Prostate gland (tissue), 2 donors: ENCODE measurements at regions not wholly inside any gene's neighbourhood (a gene's known extent, or its start where the extent isn't known, plus 50 kb on each side); places are given as distances from the start of the nearest gene placed in this dataset.
"Not testable (repeated sequence)": the region's sequence is repeated elsewhere in the genome, so short reads cannot be mapped to it uniquely, and the experiment has no call there.

Experiments used
- DNase-seq: peaks from one replicate; pipeline ENCODE4 v3.0.0-alpha.2; 2019; ENCODE audit warnings: low spot score
- H3K27ac ChIP-seq, 2 donors: fragments of 200-600 bp; sonication (generic); 2 replicates each; pipeline ENCODE4 v1.5.1; 2017 to 2019
- H3K27me3 ChIP-seq: fragments of 200-600 bp; sonication (generic); replicated peaks from 2 replicates; pipeline ENCODE4 v1.5.1; 2019; ENCODE audit not compliant: insufficient read depth
- H3K36me3 ChIP-seq, 2 donors: fragments of 200-600 bp; sonication (generic); 1 replicate in 1 of 2; 2 replicates in 1 of 2; pipeline versions ENCODE4 v1.5.1 to v1.8.1; 2017 to 2019
- H3K4me1 ChIP-seq: fragments of 200-600 bp; sonication (generic); replicated peaks from 2 replicates; pipeline ENCODE4 v1.5.1; 2019
- H3K4me3 ChIP-seq, 2 donors: fragments of 200-600 bp; sonication (generic); 2 replicates each; pipeline ENCODE4 v1.5.1; 2017 to 2019
- H3K9me3 ChIP-seq: fragments of 200-600 bp; sonication (generic); 2 replicates; pipeline ENCODE4 v1.5.1; 2017
- POLR2A ChIP-seq: fragments of 450-650 bp; IDR thresholded peaks from one replicate; pipeline ENCODE4 v1.6.1; 2016; ENCODE audit warnings: antibody characterized with exemption, mild to moderate bottlenecking
- POLR2AphosphoS5 ChIP-seq: sonication (generic); formaldehyde crosslinking; IDR thresholded peaks from one replicate; pipeline ENCODE4 v1.6.1; 2017; ENCODE audit warnings: antibody characterized with exemption
- WGBS: methylation state at CpG from one replicate; pipeline ENCODE4 v1.1.5; 2018; 5-methylcytosine and 5-hydroxymethylcytosine counted together
- intact Hi-C: fragments of 100-400 bp; cut with DNase I; formaldehyde crosslinking; loops from one replicate; pipeline ENCODE4 v1.14.2; 2022
- TF ChIP-seq, protein P1 (sequence below), 4 experiments: fragments of 200-600 bp in 2 of 4; fragments of 450-650 bp in 2 of 4; sonication (generic) in 2 of 4; IDR thresholded peaks; 1 replicate in 3 of 4; 2 replicates in 1 of 4; pipeline ENCODE4 v1.5.1; 2016 to 2019; ENCODE audit warnings: antibody characterized with exemption in 4 of 4, mild to moderate bottlenecking in 2 of 4, moderate library complexity in 2 of 4

- no peaks in the 10 kb centered on the region for H3K36me3 ChIP-seq
- no peaks in the 10 kb centered on the region for H3K9me3 ChIP-seq
- no peaks in the 10 kb centered on the region for H3K27me3 ChIP-seq
- intact Hi-C loops = no loop called here
- DNase-seq = no peak
- 46% methylated on average over 12 of the region's 75 CpGs for WGBS
- TF ChIP-seq POLR2A = no peak
- TF ChIP-seq, protein P1, sequence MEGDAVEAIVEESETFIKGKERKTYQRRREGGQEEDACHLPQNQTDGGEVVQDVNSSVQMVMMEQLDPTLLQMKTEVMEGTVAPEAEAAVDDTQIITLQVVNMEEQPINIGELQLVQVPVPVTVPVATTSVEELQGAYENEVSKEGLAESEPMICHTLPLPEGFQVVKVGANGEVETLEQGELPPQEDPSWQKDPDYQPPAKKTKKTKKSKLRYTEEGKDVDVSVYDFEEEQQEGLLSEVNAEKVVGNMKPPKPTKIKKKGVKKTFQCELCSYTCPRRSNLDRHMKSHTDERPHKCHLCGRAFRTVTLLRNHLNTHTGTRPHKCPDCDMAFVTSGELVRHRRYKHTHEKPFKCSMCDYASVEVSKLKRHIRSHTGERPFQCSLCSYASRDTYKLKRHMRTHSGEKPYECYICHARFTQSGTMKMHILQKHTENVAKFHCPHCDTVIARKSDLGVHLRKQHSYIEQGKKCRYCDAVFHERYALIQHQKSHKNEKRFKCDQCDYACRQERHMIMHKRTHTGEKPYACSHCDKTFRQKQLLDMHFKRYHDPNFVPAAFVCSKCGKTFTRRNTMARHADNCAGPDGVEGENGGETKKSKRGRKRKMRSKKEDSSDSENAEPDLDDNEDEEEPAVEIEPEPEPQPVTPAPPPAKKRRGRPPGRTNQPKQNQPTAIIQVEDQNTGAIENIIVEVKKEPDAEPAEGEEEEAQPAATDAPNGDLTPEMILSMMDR (IDR thresholded peaks at IDR 0.05) = no peak
- TF ChIP-seq POLR2AphosphoS5 = no peak
- H3K4me3 ChIP-seq = no peak overlapping the region
- H3K27ac ChIP-seq = no peak overlapping the region
- no peaks in the 10 kb centered on the region for H3K4me1 ChIP-seq
Observed at GRCh38 chr15:22258009-22258397, 177.7 kb downstream of the OR4M2 start.

DNA sequence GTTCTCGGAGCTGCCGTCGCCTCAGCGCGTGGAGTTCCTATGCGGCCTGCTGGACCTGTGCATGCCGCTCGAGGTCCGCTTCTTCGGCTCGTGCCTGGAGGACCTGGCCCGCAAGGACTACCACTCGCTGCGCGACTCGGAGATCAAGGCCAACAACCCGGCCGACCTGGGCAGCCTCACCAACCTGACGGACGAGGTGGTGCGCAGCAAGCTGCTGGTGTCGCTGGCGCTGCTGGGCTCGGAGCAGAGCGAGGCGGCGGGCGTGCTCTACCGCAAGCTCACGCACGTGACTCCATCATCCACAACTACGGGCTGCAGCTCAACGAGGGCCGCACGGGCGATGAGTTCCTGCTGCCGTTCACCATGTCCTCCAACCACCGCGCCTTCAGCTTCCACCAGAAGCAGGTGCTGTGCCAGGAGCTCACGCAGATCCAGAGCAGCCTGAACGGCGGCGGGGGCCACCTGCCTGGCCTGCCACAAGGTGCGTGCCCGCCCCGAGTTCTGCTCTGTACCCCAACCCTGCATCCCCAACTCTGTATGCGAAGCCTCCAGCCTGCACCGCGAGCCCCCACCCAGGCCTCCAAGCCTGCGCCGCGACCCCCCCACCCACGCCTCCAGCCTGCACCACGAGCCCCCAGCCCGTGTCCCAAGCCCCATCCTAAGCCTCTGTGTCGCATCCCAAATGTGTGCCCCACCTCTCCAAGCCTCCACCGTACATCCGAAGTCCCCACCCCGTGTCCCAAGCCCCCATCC is 178.2 kb downstream of the OR4M2 start:
- intact Hi-C loops = no loop called here
- TF ChIP-seq POLR2A (no peak), POLR2AphosphoS5 (no peak)
- TF ChIP-seq, protein P1 (IDR thresholded peaks at IDR 0.05) = no peak
- Histone ChIP-seq H3K9me3 (no peaks in the 10 kb centered on the region), H3K4me1 (no peaks in the 10 kb centered on the region), H3K36me3 (no peaks in the 10 kb centered on the region), H3K4me3 (no peak overlapping the region), H3K27me3 (no peaks in the 10 kb centered on the region), H3K27ac (no peak overlapping the region)
- no peak for DNase-seq
- 76% methylated on average over 48 of the region's 59 CpGs for WGBS

- H3K27ac ChIP-seq, H3K4me1 ChIP-seq, H3K36me3 ChIP-seq, DNase-seq, intact Hi-C loops, H3K9me3 ChIP-seq, H3K27me3 ChIP-seq, H3K4me3 ChIP-seq: not testable (repeated sequence)
- 72% methylated on average over 36 of the region's 37 CpGs for WGBS
Observed at GRCh38 chr15:22259151-22259750, 178.9 kb downstream of the OR4M2 start.

DNA sequence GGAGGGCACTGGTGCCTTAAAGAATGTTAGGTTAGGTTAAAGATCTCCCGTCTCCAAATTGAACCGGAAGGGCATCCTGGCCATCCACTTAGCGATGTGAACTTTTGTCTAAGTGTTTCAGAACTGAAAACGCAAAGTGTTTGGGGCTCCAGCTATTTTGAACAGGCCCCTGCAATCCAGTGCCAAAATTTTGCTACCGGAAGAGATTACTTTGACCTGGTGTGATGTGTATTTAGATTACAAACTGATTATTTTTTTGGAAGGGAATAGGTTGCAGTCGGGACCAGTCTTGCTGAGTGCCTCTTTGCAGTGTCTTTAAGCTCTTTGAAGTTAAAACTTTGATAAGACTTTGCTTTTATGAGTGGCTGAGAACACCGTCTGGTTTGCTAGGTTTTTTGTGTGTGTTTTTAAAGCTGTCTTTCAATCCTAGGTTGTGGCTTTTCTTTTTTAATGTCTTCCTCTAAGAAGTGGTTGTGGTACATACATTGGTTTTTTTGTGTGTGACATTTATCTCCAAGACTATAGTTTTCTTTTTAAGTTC is 179.6 kb downstream of the OR4M2 start:
- WGBS = 74% methylated on average over 7 of the region's 7 CpGs
- Histone ChIP-seq H3K27me3 (no peaks in the 10 kb centered on the region), H3K36me3 (no peaks in the 10 kb centered on the region), H3K4me1 (no peaks in the 10 kb centered on the region), H3K27ac (no peak overlapping the region), H3K9me3 (no peaks in the 10 kb centered on the region), H3K4me3 (no peak overlapping the region)
- intact Hi-C loops = no loop called here
- DNase-seq = no peak
- TF ChIP-seq, protein P1 (IDR thresholded peaks at IDR 0.05) = no peak
- TF ChIP-seq POLR2A (no peak), POLR2AphosphoS5 (no peak)

GRCh38 chr15:22262613-22263020 is 182.3 kb downstream of the OR4M2 start:
- intact Hi-C loops = no loop called here

More at GRCh38 chr15:22262613-22263020, 182.3 kb downstream of the OR4M2 start:
- H3K4me1 ChIP-seq = no peaks in the 10 kb centered on the region
- no peaks in the 10 kb centered on the region for H3K36me3 ChIP-seq
- H3K27ac ChIP-seq = no peak overlapping the region
- H3K4me3 ChIP-seq = no peak overlapping the region
- H3K27me3 ChIP-seq = no peaks in the 10 kb centered on the region
- H3K9me3 ChIP-seq = no peaks in the 10 kb centered on the region
- no peak for DNase-seq
- TF ChIP-seq POLR2AphosphoS5 = no peak
- TF ChIP-seq, protein P1 (IDR thresholded peaks at IDR 0.05) = no peak
- no peak for TF ChIP-seq POLR2A
- WGBS = 84% methylated on average over 13 of the region's 13 CpGs
